Left lung (tissue), 4 donors: ENCODE measurements at regions not wholly inside any gene's neighbourhood (a gene's known extent, or its start where the extent isn't known, plus 50 kb on each side); places are given as distances from the start of the nearest gene placed in this dataset.

Experiments used
- ATAC-seq: fragments of 200-7000 bp; cut with Tn5 transposase; one replicate; pipeline ENCODE4 v1.9.1; 2020; ENCODE audit warnings: moderate library complexity
- DNase-seq, 4 donors: peaks; one replicate each; pipeline ENCODE4 v3.0.0-alpha.2; 2013 to 2020
- H3K27ac ChIP-seq, 2 donors: fragments of 200-600 bp; sonication (generic) in 1 of 2; one replicate each; pipeline versions ENCODE4 v1.5.0 to v1.8.0; 2020 to 2021
- H3K27me3 ChIP-seq, 2 donors: fragments of 200-600 bp; sonication (generic) in 1 of 2; one replicate each; pipeline versions ENCODE4 v1.5.0 to v1.8.0; 2020 to 2021
- H3K36me3 ChIP-seq, 2 donors: fragments of 200-600 bp; sonication (generic) in 1 of 2; one replicate each; pipeline versions ENCODE4 v1.5.0 to v1.8.0; 2020 to 2021
- H3K4me1 ChIP-seq, 2 donors: fragments of 200-600 bp; one replicate each; pipeline ENCODE4 v1.8.0; 2021
- H3K4me3 ChIP-seq, 2 donors: fragments of 200-600 bp; sonication (generic) in 1 of 2; one replicate each; pipeline versions ENCODE4 v1.5.0 to v1.8.0; 2020 to 2021; ENCODE audit warnings: mild to moderate bottlenecking in 1 of 2
- H3K9me3 ChIP-seq, 2 donors: fragments of 200-600 bp; sonication (generic) in 1 of 2; one replicate each; pipeline versions ENCODE4 v1.5.0 to v1.8.0; 2020 to 2021
- CTCF ChIP-seq, 2 donors: fragments of 200-600 bp; sonication (generic) in 1 of 2; IDR thresholded peaks; one replicate each; pipeline versions ENCODE4 v1.5.0 to v1.8.0; 2021; ENCODE audit warnings: antibody characterized with exemption in 2 of 2
- intact Hi-C, 2 donors: fragments of 100-400 bp; cut with DNase I; formaldehyde crosslinking; loops; one replicate each; pipeline versions ENCODE4 v1.11.2 to v1.14.2; 2022
- donor health status: DM: no; HTN: yes; CAD: no.
- donor health status: DM: no; HTN: no; CAD: no.

DNA sequence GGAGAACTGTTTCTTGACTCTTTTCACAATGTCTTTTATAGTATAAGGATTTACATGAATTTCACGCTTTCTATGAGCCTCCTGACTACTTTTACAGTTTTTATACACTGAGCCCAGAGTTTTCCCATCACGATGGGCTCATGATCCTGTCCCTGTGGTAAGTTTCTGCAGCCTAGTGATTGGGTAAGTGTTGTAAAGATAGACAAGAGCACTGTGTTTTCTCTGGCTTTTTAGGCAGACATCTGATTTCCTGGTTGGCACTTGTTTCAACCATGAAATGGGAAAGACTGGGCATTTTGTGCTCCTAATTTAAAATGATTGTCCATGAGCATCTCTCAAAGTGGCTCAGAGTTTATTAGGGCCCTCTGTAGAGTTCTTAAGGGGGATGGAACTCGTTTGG lies 299.0 kb downstream of the FAT3 start:
- no peaks in the 10 kb centered on the region for H3K4me1 ChIP-seq
- no peak for ATAC-seq
- H3K36me3 ChIP-seq, result no peaks in the 10 kb centered on the region

DNA sequence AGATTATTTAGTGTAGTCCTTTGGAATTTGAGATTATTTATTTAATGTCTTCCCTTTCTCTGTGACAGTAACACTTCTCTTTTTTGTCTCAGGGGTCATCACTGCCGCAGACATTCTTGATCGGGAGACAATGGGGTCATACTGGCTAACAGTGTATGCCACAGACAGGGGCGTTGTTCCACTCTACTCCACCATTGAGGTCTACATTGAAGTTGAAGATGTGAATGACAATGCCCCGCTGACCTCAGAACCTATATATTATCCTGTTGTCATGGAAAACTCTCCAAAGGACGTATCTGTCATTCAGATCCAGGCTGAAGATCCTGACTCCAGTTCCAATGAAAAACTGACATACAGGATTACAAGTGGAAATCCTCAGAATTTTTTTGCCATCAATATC lies 299.9 kb downstream of the FAT3 start:
- no peaks in the 10 kb centered on the region for H3K4me1 ChIP-seq
- ATAC-seq (no peak), DNase-seq (no peak)
- no peaks in the 10 kb centered on the region for H3K9me3 ChIP-seq
- no peak for TF ChIP-seq CTCF (IDR thresholded peaks at IDR 0.05)
- H3K27me3 ChIP-seq, result no peaks in the 10 kb centered on the region
- no peak overlapping the region for H3K4me3 ChIP-seq
- no peak overlapping the region for H3K27ac ChIP-seq
- no peaks in the 10 kb centered on the region for H3K36me3 ChIP-seq
- intact Hi-C loops, result no loop called here

More for the DNA sequence above, 299.0 kb downstream of the FAT3 start:
- intact Hi-C loops, result no loop called here
- H3K27me3 ChIP-seq, result no peaks in the 10 kb centered on the region
- H3K27ac ChIP-seq, result no peak overlapping the region
- no peaks in the 10 kb centered on the region for H3K9me3 ChIP-seq
- TF ChIP-seq CTCF (IDR thresholded peaks at IDR 0.05), result no peak
- no peak for DNase-seq
- H3K4me3 ChIP-seq, result no peak overlapping the region

DNA sequence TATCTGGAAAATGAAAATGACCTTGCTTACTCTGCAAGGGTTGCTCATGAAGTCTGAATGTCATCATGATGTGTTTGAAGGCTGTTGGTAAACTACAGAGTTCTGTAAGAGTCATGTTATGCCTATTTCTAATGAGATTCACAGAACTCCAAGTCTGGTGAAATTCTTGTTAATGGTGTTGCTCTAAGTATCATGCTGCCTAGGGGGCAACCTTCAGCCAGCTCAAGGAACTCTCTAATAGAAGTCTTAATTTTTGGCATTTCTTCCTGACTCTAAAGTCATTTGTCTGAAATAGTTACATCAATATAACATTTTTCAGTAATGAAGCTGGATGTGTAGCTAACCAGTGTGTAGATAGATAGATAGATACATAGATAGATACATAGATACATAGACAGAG lies 302.8 kb downstream of the FAT3 start:
- DNase-seq, result no peak
- Histone ChIP-seq H3K9me3 (no peaks in the 10 kb centered on the region), H3K27me3 (no peaks in the 10 kb centered on the region), H3K4me3 (no peak overlapping the region), H3K27ac (peak overlapping the region in 1 of 2 donors; percentile 26), H3K4me1 (no peaks in the 10 kb centered on the region), H3K36me3 (no peaks in the 10 kb centered on the region)
- TF ChIP-seq CTCF (IDR thresholded peaks at IDR 0.05), result no peak
- ATAC-seq, result no peak
- intact Hi-C loops, result no loop called here

GRCh38 chr11:92528001-92528400 lies 303.4 kb downstream of the FAT3 start:
- no peak for ATAC-seq
- no peaks in the 10 kb centered on the region for H3K9me3 ChIP-seq
- intact Hi-C loops, result no loop called here

DNA sequence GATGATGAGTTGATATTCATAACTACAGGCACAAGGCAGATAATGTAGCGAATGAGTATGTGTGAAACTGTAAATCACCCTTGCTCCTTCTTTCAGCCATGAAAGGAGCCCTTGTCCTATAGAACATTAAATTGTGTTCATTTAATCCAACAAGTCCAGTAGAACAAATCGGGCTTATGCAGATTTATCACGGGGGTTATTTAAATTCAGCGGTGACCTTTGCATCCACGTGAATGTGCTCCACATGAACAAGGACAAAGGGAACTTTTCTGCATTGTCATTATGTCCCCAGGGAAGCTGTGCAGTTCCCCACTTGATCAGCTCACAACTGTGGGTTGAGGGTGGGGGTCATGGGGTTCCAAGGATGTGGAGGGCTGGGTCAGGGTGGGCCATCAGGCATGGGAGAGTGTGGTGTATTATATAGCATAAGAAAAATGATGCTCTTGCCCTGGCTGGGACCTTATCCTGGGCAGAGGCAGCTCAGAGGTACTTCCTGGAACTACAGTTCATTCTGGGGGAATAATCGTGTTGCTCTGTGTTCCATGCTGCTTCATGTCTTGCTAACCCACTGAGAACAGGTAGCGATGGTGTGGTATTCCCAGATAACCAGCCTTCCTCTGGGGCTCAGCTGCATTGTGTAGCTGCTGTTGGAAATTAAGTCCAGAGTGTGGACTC lies 306.6 kb downstream of the FAT3 start:
- intact Hi-C loops, result no loop called here
- H3K4me1 ChIP-seq, result no peaks in the 10 kb centered on the region
- no peaks in the 10 kb centered on the region for H3K27me3 ChIP-seq
- DNase-seq, result no peak
- H3K27ac ChIP-seq, result no peak overlapping the region
- ATAC-seq, result no peak
- H3K4me3 ChIP-seq, result no peak overlapping the region
- no peak for TF ChIP-seq CTCF (IDR thresholded peaks at IDR 0.05)
- H3K9me3 ChIP-seq, result no peaks in the 10 kb centered on the region
- no peaks in the 10 kb centered on the region for H3K36me3 ChIP-seq

More at GRCh38 chr11:92528001-92528400, 303.4 kb downstream of the FAT3 start:
- no peaks in the 10 kb centered on the region for H3K4me1 ChIP-seq
- H3K27ac ChIP-seq, result peak overlapping the region in 1 of 2 donors; percentile 26
- no peaks in the 10 kb centered on the region for H3K27me3 ChIP-seq
- H3K4me3 ChIP-seq, result no peak overlapping the region
- TF ChIP-seq CTCF (IDR thresholded peaks at IDR 0.05), result no peak
- DNase-seq, result no peak
- H3K36me3 ChIP-seq, result no peaks in the 10 kb centered on the region
